GM18868 (cell line): ENCODE measurements at regions not wholly inside any gene's neighbourhood (a gene's known extent, or its start where the extent isn't known, plus 50 kb on each side); places are given as distances from the start of the nearest gene placed in this dataset.
A peak's percentile ranks its signal among the peaks of the same experiment; 100 is the strongest.

Experiments used
- ATAC-seq: cut with Tn5 transposase; IDR thresholded peaks from one replicate; pipeline ENCODE4 v1.9.1; 2021; ENCODE audit warnings: mild to moderate bottlenecking, moderate library complexity; ENCODE audit not compliant: unreplicated experiment

DNA sequence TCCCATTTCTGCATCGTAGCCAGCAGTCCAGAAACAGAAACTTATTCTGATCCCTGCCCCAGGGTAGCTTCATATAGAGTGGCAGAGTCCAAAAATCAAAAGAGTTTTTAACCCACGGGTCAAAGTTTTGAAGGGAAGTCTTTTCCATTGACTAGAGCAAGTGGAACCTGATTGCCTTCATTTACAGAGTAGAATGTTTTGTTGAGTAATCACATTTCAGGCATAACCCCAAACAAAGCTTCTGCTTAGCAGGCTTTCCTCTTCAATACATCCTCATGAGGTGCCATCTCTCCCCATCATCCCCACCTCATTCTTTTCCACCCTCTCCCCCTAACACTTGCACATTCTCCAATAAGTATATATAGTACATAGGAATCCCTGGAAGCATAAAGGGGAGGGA lies 516.0 kb upstream of the FBXO33 start:
- no peak for ATAC-seq

DNA sequence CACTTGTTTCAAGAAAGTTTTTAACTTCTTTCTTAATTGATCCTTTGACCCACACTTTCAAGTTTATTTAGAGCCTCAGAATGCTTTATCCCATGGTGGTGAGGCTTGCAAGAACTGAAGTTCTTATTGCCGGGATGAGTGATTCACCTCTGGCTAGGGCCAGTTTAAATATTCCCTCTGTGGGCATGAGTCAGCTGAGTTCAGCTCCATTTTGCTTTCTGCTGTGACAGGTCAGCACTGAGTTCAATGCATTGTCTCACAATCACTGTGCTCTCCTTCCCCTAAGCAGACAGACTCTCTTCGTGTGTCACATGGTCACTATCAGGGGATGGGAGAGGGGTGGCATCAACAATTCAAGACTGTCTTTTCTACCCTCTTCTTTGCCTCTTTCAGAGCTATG lies 514.6 kb upstream of the FBXO33 start:
- no peak for ATAC-seq

DNA sequence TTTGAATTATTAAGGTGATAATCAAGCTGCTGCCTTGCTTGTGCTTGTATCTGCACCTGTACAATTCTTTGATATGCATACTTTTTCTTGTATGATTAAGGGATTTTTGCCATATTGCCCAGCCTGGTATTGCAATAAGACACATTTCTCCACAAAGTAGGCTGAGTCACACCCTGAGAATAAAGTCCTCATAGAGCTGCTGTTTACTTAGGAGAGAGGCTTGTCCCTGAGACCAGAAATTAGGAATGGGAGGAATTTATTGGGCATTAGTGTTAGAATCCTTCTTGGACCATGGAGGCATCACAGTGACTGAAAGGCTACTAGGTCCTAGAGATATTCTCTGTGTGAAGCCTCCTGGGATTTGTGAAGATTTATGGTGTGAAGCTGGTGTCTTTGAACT lies 506.8 kb upstream of the FBXO33 start:
- no peak for ATAC-seq

DNA sequence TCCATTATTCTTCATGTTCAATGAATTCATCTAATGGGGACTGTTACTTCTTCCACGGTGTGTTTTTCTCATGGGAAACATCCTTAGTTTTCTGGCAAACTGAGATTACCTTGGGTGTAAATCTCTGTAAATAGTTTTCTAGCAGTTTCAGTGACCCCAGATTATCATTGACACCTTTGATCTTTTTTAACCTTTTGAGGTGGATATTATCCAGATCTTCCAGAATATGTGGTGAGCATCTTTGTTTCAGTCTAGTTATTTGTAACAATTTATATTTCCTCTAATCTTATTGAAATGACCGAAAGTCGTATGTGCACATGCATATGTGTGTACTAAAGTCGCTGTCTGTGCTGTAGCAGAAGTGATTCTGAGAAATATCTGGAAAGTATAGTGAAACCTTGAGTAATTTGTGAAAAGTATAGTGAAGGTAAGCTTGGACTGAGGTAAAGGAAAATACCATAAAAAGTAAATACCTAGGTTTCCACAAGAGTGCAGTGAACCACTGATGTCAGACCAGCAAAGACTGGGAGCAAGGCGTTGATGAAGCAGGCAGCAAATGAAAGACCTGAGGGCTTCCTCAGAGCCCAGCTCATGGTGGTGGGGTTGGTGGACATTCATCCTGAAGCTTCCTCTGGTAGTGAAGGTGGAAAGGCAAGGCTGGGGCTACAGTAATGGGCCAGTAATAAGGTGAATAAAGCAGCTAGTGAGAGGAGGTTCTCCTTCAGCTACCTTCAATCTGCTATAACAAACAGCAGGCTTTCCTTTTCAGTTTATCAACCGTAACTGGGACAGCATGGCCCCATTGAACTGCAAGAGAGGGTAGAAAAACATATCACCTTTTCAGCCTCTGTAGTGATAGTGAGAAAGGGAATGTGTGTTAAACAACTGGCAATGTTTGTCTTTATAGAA lies 480.2 kb upstream of the FBXO33 start:
- ATAC-seq: peak; percentile 97

DNA sequence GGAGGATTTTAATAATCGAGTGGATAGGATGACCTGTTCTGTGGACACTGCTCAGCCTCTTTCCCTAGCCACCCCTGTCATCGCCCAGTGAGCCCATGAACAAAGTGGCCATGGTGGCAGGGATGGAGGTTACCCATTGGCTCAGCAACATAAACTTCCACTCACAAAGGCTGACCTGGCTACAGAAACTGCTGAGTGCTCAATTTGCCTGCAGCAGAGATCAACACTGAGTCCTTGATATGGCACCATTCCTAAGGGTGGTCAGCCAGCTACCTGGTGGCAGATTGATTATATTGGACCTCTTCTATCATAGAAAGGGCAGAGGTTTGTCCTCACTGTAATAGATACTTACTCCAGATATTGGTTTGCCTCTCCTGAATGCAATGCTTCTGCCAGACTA lies 465.4 kb upstream of the FBXO33 start:
- ATAC-seq: no peak

DNA sequence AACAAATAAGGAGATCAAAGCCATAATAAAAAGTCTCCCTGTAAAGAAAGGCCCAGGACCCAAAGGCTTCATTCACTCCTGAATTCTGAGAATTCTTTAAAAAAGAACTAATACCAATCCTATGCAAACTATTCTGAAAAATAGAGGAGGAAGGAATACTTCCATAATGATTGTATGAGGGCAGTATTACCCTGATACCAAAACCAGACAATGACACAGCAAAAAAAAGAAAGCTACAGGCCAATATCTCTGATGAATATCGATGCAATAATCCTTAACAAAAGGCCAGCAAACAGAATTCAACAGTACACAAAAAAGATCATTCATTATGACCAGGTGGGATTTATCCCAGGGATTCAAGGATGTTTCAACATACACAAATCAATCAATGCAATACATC lies 457.8 kb upstream of the FBXO33 start:
- ATAC-seq: no peak

DNA sequence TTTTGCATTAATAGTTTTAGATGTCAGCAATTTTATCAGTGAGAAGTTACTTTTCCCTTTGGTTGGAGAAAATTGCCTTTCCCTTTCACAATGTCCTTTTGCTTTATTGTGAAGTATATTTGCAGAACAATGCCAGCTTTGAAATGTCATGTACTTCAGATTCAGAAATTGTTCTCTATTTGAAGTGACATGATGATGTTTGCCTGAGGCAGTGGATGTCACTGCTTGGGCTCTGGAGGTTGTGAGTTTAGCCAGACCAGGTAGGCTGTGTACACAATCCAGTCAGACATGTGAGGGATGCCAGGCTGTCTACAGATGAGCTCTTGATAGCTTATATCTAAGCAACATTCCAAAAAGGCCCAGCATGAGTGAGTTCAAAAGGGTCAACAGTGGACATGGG lies 451.9 kb upstream of the FBXO33 start:
- no peak for ATAC-seq

DNA sequence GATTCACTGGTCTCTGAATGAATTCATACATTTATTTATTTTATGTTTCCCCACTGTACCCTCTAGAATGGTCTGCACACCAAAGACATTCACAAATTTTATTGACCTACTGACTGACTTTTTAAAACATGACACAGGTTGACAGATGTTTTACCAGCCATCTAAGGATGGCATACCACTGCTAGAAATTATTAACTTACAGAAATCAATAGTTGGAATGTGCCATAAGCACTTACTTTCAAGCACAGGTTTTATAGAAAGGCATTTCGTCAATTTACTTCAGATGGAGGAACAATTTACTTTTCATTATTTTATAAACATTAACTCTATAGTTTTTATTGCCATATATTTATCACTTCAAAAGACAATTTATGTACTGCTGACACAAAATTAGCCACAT lies 448.7 kb upstream of the FBXO33 start:
- ATAC-seq: no peak

DNA sequence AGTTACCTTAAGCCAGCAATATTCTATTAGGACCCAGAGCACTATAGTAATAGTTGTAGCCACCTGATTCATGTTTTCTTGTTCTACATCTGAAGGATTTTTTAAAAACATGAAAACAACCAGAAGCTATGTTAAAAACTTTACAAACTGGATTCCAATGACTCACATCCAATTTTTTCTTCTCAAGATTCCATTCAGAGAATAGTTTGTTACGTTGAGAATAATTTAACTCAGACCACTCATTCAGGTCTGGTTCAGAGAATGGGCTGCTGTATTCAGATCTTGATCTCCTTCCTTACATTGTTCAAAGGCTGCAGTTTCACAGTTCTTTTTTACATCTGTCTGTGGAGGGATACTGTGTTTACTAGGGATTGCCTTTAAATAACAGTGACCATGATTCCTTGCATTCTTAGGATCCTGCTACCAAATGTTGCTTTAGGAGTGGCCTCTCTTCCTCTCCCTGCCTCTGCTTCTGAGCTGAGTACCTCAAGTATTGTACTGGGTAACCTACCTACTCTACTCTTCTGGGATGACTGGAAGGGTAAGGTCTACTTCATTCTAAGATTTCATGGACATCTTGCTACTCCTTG lies 448.0 kb upstream of the FBXO33 start:
- ATAC-seq: no peak

DNA sequence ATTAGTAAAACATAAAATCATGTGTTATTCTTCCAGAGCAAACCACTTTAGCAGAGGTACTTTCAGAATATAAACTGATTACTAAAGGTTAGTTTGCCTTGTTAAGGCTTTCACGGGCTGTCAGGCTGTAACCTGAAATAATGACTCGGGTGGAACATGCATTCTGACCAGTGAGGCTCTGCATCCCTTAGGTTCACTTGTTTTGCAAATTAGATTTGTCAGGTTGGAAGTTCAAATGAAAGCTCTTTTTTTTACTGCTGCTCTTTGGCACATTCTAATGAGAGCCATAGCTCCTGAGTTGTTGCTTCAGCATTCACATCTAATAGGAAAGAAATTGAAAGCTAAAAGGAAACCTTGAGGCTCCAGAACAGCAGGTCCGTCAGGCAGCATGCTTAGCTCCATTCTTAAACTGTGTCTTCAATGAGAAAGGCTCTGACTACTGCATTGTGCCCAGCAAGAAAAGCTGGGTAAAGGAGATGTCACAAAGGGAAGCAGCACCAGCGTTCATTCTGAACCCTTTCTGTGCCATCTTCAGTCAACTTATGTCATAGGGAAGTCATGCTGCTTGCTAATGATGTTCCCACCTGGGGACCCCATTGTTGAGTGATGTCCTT lies 445.5 kb upstream of the FBXO33 start:
- no peak for ATAC-seq

DNA sequence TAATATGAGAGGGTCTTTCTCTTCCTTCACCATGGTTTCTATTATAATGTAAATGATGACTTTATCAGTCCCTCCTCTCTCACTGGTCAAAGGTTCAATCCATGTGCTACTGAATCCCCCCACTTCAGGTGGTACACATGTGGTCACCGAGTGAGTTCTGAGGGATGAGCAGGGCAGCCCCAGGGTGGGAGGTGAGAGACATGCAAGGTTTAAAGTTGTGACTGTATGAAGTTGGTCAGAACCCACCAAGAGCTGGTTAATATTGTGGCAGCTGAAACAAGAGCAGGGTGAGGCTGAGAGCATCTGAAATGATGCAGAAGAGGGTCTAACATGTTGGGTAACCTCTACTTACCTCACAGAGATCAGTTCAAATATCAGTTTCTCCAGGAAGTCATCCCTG lies 444.7 kb upstream of the FBXO33 start:
- no peak for ATAC-seq

DNA sequence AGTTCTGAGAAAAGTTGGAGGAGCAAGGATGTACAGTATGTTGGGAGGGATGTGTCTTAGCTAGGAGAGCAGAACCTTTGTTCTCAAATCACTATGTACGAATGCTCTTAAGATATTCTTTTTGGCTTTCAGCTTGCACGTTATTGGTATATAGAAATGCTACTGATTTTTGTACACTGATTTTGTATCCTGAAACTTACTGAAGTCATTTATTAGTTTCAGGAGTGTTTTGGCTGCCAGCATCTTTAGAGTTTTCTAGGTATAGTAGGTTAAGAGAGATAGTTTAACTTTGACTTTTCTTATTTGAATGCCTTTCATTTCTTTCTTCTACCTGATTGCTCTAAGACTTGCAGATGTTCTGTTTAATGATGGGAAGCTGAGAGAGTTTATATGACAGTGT lies 442.8 kb upstream of the FBXO33 start:
- ATAC-seq: no peak

DNA sequence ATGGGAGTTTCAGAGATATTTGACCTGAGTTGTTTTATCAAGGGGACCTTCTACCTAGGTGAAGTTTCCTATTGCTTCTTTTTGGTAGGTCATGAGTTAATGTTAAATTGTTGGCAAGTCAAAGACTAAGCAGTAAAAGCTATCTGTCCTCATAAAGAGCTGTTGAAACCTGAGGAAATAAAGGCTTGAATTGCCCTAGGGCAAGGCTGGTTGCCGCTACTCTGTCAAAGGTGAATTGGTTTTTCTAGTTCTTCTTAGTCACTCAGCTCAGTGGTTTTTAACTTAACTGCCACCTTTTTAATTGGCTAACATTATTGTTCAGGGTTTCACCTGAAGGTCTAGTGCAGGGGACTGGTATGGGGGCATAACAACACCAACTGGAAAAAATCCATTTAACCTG lies 441.6 kb upstream of the FBXO33 start:
- ATAC-seq: no peak

DNA sequence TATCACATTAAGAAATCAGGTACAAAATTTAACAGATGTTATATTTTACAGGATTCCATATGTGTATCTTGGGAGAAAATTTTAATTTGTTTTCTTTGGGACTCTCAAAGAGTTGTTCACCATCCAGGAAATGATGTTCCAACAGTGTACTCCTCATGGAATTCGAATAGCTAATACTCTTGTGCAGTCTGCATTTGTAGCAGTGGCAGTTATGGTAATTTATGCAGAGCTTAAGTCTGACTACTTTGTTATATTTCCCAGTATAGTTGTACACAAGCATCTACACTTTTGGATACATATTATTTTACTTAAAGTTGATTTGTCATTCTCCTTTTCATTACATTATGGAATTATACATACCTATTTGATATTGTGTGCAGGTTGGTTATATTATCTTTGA lies 436.7 kb upstream of the FBXO33 start:
- no peak for ATAC-seq

DNA sequence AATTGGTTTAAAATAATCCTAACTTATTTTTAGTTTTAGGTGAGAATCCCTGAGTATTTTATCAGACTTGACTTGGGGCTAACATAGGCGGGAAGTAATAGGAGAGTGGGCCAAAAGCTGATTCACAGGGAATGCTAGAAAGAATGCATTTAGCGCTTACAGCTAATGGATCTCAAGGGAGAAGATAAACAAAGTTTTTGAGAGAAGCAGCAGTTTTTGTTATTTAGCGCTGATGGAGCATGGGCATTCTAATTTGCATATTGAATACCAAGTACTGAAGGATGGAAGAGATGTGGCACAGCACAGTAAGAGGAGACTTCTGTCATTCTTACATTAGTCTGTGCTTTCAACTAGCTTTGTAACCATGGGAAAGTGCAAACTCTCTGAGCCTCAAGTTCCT lies 436.0 kb upstream of the FBXO33 start:
- no peak for ATAC-seq

DNA sequence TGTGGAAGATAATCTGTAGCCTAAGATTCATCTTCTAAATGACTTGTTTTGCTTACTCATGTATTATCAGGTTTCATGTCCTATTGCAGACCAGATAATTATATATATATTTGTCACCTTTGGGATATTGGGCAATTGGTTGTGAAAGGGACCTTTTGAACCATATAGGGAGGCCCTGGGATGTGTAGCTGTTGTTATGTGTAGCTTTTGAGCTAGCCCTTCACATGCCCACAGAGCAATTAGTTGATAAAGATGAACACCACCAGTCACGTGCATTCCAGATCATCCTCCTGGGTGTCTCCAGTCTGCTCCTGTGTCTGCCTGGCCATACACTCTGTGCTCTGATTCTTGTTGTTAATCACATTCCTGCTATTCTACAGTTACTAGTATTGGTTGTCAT lies 431.2 kb upstream of the FBXO33 start:
- no peak for ATAC-seq

DNA sequence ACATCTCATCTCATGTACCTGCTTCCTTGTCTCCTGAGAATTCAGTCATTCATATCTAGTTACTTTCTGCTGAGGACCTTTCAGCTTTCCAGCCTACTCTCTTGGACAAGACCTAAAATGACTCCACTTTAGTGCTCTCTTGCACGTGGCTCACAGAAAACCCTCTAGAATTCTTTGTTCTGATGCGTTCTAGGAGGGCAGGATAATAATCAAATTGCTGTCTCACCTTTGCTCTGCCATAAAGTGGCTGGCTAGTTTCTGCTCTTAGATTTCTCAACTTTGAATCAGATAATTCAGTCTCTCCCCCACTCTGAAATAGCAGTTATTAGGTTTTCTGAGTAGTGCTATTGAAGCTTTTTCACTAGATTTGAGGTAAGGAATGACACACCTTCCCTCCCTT lies 429.5 kb upstream of the FBXO33 start:
- ATAC-seq: no peak

DNA sequence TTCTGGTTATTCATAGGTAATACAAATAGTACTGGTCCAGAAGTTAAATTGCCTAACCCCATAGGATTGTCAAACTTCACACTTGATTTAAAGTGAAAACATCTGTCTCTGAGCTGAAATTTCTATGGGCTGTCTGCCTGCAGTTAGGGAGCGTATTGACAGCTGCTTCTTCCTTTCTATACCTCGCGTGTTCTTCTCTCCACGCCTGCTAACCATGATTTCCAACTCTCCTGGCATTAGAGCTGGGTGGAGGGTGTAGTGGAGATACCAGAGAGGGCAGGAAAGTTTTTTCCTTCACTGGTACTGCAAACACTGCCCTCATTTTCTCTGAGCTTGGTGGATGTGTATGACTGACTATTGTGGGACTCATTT lies 429.0 kb upstream of the FBXO33 start:
- no peak for ATAC-seq

DNA sequence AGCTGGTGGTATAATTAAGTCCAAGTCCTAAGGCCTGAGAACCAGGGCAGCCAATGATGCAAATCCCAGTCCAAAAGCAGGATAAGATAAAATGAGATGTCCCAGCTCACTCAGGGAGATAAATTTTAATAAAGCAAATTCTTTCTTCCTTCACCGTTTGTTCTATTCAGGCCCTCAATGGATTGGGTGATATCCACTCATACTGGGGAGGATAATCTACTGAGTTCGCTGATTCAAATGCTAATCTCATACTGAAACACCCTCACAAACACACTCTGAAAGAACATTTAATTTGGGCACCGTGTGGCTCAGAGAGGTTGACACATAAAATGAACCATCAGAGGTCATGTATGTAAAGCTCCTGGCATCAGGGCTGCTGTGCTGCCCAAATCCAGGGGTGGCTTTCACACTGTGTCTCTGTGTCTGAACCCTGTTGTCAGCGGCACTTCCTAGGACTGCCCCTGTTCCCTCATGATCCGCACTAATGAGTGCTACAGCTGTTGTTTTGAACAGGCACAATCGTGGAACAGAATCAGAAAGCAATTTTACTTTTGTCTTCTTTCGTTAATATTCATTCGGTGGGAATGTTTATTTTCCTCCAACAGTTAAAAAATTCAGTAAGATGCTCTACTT lies 428.5 kb upstream of the FBXO33 start:
- no peak for ATAC-seq

DNA sequence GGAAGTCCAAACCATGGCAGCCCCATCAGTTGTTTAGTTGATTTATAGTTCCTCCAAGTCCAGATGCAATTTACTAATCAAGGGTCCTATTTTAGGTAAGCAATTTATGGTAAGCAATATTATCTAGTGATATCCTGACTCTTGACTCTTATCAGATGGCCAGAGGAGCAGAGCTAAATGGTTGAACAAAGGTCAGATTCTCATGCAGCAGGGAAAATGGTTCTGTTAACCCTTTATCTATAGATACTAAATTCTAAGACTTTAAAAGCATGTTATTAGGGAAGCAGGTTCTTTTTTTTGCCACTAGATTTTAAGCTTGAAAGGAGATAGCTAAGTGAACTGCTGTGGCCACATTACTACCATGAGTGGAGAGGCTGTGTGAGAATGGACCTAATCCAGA lies 427.1 kb upstream of the FBXO33 start:
- ATAC-seq: no peak

DNA sequence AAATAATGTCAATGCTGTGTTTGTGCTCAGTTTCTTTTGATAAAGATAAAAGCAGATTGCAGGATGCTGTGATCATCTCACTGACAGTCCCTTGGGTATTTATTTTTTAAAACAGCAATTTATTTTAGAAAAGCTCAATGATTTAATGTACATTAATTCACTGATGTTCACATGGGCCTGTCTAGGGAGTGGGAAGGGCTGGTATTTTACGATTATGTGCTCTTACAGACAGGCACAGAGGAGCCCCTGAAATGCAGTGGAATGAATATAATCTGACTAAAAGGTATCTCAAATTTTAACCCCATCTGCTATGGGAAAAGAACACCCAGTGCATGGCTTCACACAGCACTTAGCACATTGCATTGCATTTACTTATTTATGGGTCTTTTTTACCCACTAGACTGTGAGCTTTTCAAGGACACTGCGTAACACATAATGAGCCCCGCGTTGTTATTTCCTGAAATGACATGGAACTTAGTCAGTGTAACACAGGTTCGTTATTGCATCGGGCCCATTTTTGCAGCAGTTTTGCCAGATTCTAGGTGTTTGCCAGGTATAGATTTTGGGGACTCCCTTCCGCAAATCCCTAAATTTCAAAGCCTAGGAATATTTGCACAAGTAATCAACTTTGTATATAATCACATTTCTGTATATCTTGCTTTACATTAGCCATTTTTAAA lies 425.3 kb upstream of the FBXO33 start:
- no peak for ATAC-seq
